KBM-7 (cell line): ENCODE measurements at regions not wholly inside any gene's neighbourhood (a gene's known extent, or its start where the extent isn't known, plus 50 kb on each side); places are given as distances from the start of the nearest gene placed in this dataset.
A peak's percentile ranks its signal among the peaks of the same experiment; 100 is the strongest.

ENCODE experiments used
- DNase-seq: peaks from one replicate; pipeline ENCODE4 v3.0.0-alpha.2; 2015
- in situ Hi-C: fragments of 300-500 bp; cut with MboI; formaldehyde crosslinking; loops from 2 replicates; pipeline ENCODE4 v1.14.3; 2020; ENCODE audit warnings: low sequenced_read_pairs, low pct_unique_long_range_greater_than_20kb, mixed read lengths

- in situ Hi-C loops, result no loop called here
- DNase-seq, result no peak
These were observed 79.3 kb upstream of the ARMC2 start for GRCh38 chr6:108768792-108769524.

DNA sequence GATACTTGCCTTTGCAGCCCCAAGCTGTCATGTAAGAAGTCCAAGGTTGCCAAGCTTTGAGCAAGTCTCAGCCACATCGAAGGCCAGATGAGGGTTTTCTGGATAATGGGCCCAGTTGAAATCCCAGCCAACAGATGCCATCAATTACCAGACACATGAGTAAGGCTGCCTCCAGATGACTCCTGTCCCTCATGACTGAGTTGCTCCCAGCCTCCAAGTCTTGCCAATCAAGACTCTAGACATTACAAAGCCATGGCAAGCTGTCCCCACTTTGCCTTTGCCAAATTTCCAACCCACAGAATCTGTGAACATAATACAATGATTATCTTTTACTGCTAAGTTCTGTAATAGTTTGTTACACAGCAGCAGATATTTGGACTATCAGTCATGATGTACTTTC is 76.8 kb upstream of the ARMC2 start:
- in situ Hi-C loops, result no loop called here
- no peak for DNase-seq

GRCh38 chr6:108774555-108774954 is 73.7 kb upstream of the ARMC2 start:
- in situ Hi-C loops, result no loop called here
- no peak for DNase-seq

DNA sequence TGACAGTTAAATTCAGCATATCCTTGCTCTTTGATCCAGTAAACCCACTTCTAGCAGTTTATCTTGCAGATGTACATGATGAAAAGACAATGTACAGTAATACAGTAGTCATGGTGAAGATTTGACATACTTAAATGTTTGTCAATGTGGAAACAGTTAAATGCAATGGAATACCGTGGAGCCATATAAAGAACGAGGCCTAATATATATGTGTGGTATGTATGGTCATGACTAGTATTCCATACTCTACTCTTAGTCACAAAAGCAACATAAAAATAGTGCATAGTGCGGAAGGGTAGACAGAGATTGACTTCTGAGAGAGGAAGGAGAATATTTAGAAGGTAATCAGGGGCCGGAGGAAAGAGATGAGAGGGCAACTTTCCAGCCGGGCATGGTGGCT is 70.7 kb upstream of the ARMC2 start:
- in situ Hi-C loops, result loop anchor here (25.0 kb wide), 1 partner anchor 215 kb away; the partner anchor contains the start of gene FOXO3
- DNase-seq, result no peak

DNA sequence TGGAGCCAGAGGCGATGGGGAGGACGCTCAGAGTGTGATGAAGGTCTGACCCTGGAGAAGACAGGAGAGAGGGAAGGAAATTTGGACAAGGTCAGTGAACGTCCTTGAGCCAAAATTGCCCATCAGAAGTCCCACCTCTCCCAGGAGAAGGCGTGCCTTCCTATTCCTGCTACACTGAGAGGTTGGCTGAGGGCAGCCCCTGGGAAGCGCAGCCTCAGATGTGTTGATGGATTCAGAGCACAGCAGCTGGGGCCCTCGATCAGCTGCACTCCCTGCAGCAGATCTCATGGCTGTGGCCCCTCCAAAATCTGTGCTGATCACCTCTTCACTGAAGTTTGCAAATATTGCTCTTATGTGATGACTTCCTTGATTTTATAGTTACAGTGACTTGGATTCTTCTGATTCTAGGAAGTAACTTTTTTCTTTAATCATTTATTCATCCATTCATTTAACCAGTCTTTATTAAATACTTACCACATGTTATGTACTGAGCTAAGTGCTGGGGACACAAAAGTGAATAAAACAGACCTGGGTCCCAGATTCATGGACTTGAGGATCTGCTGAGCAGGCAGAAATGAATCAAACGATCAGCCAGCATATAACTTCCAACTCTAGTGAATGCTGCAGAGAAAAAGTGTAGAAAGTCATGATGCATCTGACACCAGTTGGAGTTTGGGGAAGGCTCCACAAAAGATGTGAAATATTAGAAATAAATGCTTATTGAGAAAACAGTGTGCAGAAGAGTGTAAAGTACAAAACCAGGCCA is 69.6 kb upstream of the ARMC2 start:
- no peak for DNase-seq
- in situ Hi-C loops, result loop anchor here (25.0 kb wide), 1 partner anchor 216 kb away; the partner anchor contains the start of gene FOXO3

GRCh38 chr6:108779536-108780275 is 68.5 kb upstream of the ARMC2 start:
- DNase-seq, result no peak
- in situ Hi-C loops, result loop anchor here (25.0 kb wide), 1 partner anchor 217 kb away; the partner anchor contains the start of gene FOXO3

DNA sequence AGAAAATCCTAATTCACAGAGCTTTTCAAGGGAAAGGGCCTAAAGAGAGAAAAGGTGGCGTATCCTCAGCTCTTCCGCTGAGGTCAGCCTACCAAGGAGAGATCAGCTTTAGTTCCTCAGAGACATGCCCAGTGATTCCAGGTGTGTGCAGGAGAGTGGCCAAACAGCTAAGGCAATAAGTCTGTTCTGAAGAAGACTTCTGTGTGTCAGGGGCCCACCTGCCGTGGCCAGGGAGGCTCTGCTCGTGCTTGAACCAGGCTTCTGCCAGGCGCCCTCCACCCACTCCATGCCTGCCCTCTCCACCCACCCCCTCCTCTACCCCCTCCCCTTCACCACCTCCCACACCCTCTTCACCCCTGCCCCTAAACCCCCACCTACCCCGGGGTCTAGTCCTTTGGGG is 67.4 kb upstream of the ARMC2 start:
- in situ Hi-C loops, result loop anchor here (25.0 kb wide), 1 partner anchor 218 kb away; the partner anchor contains the start of gene FOXO3
- no peak for DNase-seq

- DNase-seq, result no peak
- in situ Hi-C loops, result loop anchor here (25.0 kb wide), 1 partner anchor 219 kb away; the partner anchor contains the start of gene FOXO3
These were observed 66.7 kb upstream of the ARMC2 start for GRCh38 chr6:108781419-108782100.

DNA sequence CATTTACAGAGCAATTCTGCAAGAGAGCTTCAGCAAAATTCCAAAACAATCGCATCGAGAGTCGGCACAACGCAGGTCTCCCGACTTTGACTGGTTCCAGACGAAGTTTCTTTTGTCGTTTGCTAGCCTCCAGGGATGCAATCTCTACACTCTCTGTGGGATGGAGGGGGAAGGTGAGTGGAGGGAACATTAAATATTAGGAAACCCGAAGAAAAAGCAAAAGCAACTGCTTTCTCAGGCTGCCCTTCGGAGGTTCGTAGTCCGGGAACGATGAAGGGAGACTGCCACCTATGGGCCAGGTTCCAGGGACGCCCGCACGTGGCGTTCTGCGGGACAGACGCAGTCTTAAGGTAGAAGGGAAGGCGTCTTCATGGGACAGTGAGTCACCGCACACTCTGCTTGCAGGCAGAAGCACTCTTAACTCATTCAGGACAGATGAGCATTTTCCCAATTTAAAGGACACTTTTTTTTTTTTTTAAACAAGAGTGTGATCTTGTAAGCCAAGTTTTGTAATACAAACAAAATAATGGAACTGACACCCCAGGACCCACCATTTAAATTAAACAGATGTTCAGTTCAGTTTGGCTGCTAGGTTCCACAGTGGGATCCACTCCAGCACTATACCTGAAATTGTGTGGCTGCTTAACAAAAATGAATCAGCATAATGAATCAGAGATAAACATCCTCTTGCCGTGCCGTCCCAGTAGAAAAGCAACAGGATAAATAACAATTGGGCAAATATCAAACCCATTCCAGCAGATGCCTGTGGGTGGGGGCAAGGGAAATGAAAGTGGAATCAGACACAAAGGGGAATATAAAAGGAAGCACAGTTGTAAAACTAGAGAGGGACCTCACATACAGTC is 65.8 kb upstream of the ARMC2 start:
- in situ Hi-C loops, result loop anchor here (25.0 kb wide), 1 partner anchor 220 kb away; the partner anchor contains the start of gene FOXO3
- peak; percentile 86 for DNase-seq

- in situ Hi-C loops, result loop anchor here (25.0 kb wide), 1 partner anchor 223 kb away; the partner anchor contains the start of gene FOXO3
- no peak for DNase-seq
These were observed 62.6 kb upstream of the ARMC2 start for GRCh38 chr6:108785653-108786052.

DNA sequence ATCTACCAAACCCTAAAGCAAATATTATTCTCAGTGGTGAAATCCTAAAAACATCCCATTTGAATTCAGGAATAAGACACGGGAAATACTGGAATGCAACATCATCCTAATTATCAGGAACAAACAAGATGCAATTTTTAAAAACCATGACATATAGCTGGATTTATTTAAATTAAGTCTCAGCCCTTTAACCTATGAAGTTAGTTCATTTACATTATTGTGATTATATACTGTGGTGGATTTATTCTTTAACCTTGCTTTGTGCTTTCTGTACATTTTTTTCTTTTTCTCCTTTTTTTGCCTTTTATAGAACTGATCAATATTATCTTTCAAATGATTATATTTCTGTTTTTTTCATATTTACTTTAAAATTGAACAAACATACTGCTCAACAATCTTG is 59.8 kb upstream of the ARMC2 start:
- in situ Hi-C loops, result loop anchor here (25.0 kb wide), 1 partner anchor 226 kb away; the partner anchor contains the start of gene FOXO3

GRCh38 chr6:108789475-108789874 is 58.7 kb upstream of the ARMC2 start:
- no peak for DNase-seq
- in situ Hi-C loops, result loop anchor here (25.0 kb wide), 1 partner anchor 227 kb away; the partner anchor contains the start of gene FOXO3

More for the DNA sequence above, 59.8 kb upstream of the ARMC2 start:
- DNase-seq, result no peak

- no peak for DNase-seq
- in situ Hi-C loops, result loop anchor here (25.0 kb wide), 1 partner anchor 229 kb away; the partner anchor contains the start of gene FOXO3
These were observed 56.5 kb upstream of the ARMC2 start for GRCh38 chr6:108791700-108792099.

GRCh38 chr6:108793516-108794251 is 54.5 kb upstream of the ARMC2 start:
- no peak for DNase-seq
- in situ Hi-C loops, result loop anchor here (25.0 kb wide), 1 partner anchor 231 kb away; the partner anchor contains the start of gene FOXO3

DNA sequence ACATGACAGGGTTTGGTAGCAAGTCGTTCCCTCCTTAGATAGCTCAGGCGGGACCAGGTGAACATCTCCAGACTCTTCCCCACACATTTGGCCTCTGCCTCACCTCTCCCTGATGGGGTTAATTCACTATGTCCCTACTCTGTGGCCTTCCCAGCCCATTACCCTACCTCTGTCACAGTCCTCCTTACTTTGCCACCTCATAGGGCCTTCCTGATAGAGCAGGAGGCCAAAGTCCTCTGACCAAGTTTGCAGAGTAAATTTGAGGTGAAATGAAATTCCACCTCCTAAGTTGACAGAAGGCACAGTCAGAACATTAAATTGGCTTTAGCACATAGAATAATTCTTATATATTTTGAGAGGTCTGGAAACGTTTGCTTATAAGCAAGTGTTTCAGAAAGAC is 53.1 kb upstream of the ARMC2 start:
- in situ Hi-C loops, result loop anchor here (25.0 kb wide), 1 partner anchor 233 kb away; the partner anchor contains the start of gene FOXO3
- no peak for DNase-seq

DNA sequence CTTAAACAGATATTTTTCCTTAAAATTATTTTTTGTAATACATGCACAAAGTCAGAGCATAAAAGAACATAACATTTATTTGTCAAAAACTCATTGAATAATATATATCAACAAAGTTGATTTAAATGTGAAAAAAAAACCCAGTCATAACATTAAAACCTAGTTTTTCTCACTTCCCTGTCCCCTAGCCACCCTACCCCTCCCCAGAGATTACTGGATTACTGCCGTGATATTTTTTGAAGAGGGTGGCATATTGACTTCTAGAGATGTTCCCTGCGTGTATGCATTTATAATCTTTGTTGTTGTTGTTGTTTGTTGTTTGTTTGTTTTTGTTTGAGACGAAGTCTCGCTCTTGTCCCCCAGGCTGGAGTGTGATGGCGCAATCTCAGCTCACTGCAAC is 52.4 kb upstream of the ARMC2 start:
- in situ Hi-C loops, result loop anchor here (25.0 kb wide), 1 partner anchor 234 kb away; the partner anchor contains the start of gene FOXO3
- no peak for DNase-seq

DNA sequence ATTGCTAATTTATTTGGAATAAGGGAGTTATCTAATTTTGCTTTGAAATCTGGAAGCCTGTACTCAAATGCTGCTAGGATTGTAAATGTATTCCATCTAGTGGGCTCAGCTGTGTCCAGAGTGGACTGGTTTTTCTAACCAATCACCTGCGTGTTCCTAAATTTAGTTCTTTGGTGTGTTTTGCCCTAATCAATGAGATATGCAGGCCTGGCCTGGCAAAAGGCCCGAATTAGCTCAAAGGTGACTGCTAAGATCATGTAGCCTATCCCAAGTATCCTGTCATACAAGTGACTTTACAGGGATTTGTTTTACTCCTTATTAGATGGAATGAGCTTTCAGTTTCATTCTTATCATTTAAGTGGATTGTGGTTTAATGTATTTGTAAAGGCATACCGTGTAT is 51.3 kb upstream of the ARMC2 start:
- no peak for DNase-seq
- in situ Hi-C loops, result loop anchor here (25.0 kb wide), 1 partner anchor 235 kb away; the partner anchor contains the start of gene FOXO3
